ENCODE measurements at regions not wholly inside any gene's neighbourhood (a gene's known extent, or its start where the extent isn't known, plus 50 kb on each side); places are given as distances from the start of the nearest gene placed in this dataset.
"Not testable (repeated sequence)": the region's sequence is repeated elsewhere in the genome, so short reads cannot be mapped to it uniquely, and the experiment has no call there.

GRCh38 chr6:67825201-67825895 lies 809.7 kb upstream of the ADGRB3 start:
- DNase-seq = no peak

DNA sequence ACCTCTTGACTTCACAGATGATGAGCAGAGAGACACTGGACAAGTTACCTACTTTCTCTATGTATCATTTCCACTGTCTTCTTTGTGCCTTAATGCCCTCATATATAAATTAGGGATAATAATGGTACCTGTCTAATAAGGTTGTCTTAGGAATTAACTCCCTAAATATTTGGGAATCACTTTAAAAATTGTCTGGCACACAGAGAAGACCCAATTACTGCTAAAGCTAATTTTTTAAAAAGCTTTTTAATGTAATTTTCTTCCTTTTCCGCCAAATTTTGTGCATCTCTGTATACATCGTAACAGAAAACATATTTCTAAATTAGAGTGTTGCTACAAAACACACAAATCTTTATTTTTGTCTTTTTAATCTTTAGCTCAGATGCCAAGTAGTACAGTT lies 816.8 kb upstream of the ADGRB3 start:
- no peak for DNase-seq

DNA sequence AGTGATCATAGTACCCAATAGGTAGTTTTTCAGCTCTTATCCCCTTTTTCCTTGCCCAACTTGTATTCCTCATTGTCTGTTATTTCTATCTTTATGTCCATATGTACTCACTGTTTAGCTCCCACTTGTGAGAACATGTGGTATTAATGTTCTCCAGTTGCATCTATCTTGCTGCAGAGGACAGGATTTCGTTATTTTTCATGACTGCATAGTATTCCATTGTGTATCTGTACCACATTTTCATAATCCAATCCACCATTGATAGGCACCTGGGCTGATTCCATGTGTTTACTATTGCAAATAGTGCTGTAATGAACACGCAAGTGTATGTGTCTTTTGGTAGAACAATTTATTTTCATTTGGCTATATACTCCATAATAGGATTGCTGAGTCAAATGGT lies 819.5 kb upstream of the ADGRB3 start:
- DNase-seq = no peak

DNA sequence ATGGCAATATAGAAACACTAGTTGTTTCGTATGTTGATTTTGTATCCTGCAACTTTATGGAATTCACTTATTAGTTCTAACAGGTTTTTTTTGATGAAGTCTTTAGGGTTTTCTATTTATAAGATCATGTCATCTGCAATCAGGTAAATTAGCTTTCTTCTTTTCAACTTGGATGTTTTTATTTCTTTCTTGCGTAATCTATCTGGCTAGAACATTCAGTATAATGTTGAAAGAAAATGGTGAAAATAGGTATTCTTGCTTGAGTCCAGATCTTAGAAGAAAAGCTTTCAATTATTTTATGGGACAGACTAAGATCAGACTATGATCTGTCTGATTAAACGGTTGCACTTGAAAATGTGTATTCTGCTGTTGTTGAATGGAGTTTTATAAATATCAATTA lies 820.8 kb upstream of the ADGRB3 start:
- no peak for DNase-seq

DNA sequence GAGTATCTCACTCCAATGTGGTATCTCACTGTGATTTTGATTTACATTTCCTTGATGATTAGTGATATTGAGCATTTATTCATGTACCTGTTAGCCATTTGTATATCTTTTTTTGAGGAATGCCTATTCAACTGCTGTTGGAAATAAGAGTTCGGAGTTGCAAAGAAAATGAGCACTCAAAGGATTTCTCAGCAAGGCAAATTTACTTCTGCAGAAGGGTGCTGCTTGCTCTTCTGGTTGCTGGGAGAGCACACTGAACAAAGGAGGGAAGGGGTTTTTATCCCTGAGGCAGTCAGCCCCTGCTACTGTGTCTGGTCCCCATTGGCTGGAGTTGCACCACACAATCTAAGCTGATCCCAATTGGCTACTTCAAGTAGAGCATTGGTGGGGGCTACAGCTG lies 822.4 kb upstream of the ADGRB3 start:
- no peak for DNase-seq

GRCh38 chr6:67812125-67812524 lies 823.0 kb upstream of the ADGRB3 start:
- no peak for DNase-seq

- no peak for DNase-seq
These were observed 823.6 kb upstream of the ADGRB3 start for GRCh38 chr6:67811239-67812037.

GRCh38 chr6:67804808-67805207 lies 830.3 kb upstream of the ADGRB3 start:
- not testable (repeated sequence) for DNase-seq

- DNase-seq = no peak
These were observed 832.3 kb upstream of the ADGRB3 start for GRCh38 chr6:67802771-67803170.

DNA sequence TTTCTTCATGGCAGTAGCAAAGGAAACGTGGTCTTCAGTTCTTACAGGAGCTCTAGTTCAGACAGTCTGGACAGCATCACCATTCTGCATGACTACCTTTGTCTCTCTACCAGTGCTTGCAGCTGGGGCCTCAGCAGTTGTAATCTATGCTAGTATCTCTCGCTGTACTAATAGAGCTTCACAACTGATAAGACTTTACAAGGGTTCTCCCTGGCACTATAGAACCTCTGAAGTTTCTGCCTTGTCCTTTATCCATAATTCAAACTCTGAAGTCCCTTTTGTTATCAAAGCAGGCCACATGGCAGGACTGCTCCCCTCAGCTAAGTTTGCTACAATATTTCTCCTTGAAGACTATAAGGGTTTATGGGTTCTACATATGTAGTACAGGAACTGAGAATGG lies 842.1 kb upstream of the ADGRB3 start:
- no peak for DNase-seq

DNA sequence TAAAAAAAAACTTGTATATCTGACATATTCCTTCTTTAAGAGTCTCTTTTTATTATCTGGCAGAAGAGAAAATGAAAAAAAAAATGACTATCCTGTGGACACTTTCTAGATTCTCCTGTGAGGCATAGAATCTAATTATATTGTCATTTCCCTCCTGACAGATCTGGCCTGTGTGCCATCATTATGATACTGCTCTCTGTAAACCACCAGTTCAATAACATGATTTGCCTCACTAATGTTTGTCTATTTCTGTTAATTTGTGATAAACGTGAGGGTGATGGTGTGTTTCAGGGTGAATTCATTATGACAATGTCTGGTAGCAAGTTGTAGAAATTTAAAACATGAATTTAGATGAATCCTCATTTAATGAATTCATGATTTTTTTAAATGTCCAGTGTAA lies 844.5 kb upstream of the ADGRB3 start:
- no peak for DNase-seq

GRCh38 chr6:67787119-67787518 lies 848.0 kb upstream of the ADGRB3 start:
- DNase-seq = not testable (repeated sequence)

DNA sequence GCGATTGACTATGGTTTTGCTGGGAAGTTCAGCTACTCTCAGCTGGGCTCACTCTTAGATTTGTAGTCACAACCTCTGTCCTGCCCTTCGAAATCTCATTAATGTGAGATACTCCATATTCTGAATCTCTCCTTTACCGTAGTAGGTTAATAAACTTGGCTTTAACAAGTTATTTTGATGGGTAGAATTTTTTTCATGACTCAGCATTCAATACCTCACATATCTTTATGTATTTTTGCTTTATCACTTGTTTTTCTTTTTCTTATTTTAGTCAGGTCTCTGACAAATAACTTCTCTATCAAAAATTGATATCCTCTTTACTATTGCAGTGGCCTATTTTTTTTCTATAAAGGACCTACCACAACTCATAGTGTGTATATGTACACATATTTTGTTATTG lies 855.2 kb upstream of the ADGRB3 start:
- no peak for DNase-seq

- no peak for DNase-seq
These were observed 859.7 kb upstream of the ADGRB3 start for GRCh38 chr6:67775333-67775732.

- no peak for DNase-seq
These were observed 866.1 kb upstream of the ADGRB3 start for GRCh38 chr6:67768972-67769371.

DNA sequence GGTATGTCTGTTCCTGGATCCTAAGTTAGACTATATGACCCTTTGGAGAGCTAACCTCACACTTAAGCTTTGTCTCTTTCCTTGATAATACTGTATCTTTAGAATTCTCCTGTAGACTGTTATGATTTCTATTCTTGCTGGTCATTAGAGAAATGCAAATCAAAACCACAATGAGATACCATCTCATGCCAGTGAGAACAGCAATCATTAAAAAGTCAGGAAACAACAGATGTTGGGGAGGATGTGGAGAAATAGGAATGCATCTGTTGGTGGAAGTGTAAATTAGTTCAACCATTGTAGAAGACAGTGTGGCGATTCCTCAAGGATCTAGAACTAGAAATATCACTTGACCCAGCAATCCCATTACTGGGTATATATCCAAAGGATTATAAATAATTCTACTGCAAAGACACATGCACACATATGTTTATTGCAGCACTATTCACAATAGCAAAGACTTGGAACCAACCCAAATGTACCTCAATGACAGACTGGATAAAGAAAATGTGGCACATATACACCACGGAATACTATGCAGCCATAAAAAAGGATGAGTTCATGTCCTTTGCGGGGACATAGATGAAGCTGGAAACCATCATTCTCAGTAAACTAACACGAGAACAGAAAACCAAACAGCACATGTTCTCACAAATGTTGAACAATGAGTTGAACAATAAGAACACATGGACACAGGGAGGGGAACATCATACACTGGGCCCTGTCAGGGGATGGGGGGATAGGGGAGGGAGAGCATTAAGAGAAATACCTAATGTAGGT lies 867.8 kb upstream of the ADGRB3 start:
- not testable (repeated sequence) for DNase-seq

- no peak for DNase-seq
These were observed 869.0 kb upstream of the ADGRB3 start for GRCh38 chr6:67766057-67766456.

DNA sequence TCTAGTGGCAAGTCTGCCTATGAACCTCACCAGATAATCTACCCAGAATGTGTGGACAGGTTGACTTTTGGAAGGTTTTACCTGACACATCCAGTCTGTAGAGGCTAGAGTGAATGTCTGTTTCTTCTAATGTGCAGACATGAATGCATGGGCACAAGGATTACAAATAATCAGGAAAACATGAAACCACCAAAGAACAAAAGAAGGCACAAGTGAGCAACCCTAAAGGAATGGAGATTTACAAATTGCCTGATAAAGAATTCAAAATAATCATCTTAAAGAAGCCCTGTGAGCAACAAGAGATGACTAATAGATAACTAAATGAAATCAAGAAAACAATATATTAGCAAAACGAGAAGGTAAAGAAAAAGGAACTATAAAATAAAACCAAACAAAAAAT lies 876.1 kb upstream of the ADGRB3 start:
- no peak for DNase-seq

GRCh38 chr6:67757465-67758033 lies 877.5 kb upstream of the ADGRB3 start:
- DNase-seq = no peak

- no peak for DNase-seq
These were observed 886.6 kb upstream of the ADGRB3 start for GRCh38 chr6:67748521-67748920.

DNA sequence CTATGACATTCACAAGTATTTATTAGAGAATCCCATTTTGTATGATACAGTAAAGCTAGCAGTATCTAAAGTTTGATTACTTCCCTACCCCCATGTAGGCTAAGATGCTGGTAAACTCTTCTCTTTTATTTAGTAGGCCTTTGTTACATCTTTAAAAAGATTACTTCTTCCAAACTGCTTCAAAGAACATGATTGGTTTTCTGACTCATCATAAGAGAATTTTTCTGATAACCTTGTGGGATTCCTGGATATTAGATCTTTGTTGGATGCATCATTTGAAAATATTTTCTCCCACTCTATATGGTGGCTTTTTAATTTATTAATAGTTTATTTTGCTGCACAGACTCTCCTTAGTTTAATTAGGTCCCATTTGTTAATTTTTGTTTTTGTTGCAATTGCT lies 898.3 kb upstream of the ADGRB3 start:
- DNase-seq = no peak

GRCh38 chr6:67736161-67736560 lies 898.9 kb upstream of the ADGRB3 start:
- no peak for DNase-seq

DNA sequence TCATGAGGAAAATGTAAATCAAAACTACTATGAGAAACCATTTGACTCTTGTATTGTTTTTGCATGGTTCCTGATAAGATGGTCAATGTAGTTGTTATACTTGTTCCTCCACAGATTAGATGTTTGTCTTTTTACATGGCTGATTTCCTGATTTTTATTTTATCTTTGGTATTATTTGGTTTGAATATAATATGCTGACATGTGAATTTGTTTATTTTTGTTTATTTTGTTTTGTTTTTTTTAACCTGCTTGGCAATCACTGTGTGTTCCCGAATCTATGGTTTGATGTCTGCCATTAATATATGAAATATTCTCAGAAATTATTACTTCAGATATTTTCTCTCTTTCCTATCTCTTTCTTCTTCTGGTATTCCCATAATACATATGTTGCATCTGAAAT lies 899.5 kb upstream of the ADGRB3 start:
- no peak for DNase-seq

- DNase-seq = no peak
These were observed 912.2 kb upstream of the ADGRB3 start for GRCh38 chr6:67722861-67723261.

All from GF-D8 (cell line).